ENCODE measurements at regions not wholly inside any gene's neighbourhood (a gene's known extent, or its start where the extent isn't known, plus 50 kb on each side); places are given as distances from the start of the nearest gene placed in this dataset.

GRCh38 chr5:2182020-2182419, 299.3 kb upstream of the IRX4 start:
- intact Hi-C loops (cut with DNase I), result no loop called here
- H3K27me3 ChIP-seq (ENCODE audit: low read depth), result no peaks in the 10 kb centered on the region
- H3K36me3 ChIP-seq, result no peaks in the 10 kb centered on the region
- TF ChIP-seq, protein P1, sequence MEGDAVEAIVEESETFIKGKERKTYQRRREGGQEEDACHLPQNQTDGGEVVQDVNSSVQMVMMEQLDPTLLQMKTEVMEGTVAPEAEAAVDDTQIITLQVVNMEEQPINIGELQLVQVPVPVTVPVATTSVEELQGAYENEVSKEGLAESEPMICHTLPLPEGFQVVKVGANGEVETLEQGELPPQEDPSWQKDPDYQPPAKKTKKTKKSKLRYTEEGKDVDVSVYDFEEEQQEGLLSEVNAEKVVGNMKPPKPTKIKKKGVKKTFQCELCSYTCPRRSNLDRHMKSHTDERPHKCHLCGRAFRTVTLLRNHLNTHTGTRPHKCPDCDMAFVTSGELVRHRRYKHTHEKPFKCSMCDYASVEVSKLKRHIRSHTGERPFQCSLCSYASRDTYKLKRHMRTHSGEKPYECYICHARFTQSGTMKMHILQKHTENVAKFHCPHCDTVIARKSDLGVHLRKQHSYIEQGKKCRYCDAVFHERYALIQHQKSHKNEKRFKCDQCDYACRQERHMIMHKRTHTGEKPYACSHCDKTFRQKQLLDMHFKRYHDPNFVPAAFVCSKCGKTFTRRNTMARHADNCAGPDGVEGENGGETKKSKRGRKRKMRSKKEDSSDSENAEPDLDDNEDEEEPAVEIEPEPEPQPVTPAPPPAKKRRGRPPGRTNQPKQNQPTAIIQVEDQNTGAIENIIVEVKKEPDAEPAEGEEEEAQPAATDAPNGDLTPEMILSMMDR (IDR thresholded peaks at IDR 0.05), result no peak
- no peak for ATAC-seq
- H3K9me3 ChIP-seq, result no peaks in the 10 kb centered on the region
- DNase-seq, result no peak
- no peak overlapping the region for H3K27ac ChIP-seq
- H3K4me3 ChIP-seq, result no peak overlapping the region
- no peaks in the 10 kb centered on the region for H3K4me1 ChIP-seq

DNA sequence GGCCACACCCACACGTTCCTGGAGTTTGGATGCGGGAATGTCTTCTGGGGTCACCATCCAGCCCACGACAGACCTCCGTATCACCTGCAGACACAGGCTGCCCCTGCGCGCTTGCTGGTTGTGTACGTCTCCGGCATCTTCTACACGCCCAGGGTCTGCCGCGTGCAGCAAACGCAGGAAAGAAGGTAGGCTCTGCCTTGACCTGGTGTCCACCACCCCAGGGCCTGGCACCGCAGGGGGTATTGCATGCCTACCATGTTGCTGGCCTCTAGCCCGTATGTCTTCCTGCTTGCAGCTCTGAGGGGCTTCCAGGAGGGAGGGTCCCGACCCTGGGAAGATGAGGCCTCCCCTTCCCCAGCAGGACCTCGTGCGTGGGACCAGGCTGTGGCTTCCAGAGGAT, 298.8 kb upstream of the IRX4 start:
- TF ChIP-seq, protein P1 (IDR thresholded peaks at IDR 0.05), result no peak
- ATAC-seq, result no peak

DNA sequence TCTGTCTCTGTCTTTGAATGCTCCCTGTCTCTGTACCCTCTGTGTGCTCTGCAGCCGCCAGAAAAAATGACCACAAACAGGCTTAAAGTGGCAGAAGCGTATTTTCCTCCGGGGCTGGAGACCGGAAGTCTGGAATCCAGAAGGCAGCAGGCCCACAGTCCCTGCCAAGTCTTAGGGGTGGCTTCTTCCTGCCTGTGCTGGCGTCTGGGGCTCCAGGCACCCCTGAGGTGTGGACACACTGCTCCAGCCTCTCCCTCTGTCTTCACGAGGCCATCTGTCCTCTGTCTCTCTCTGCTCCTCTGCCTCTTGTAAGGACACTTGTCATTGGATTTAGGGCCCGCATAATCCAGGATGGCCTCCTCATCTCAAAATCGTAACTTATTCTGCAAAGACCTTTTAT, 298.4 kb upstream of the IRX4 start:
- ATAC-seq, result no peak

More for the DNA sequence above, 298.8 kb upstream of the IRX4 start:
- intact Hi-C loops (cut with DNase I), result no loop called here
- Histone ChIP-seq H3K9me3 (no peaks in the 10 kb centered on the region), H3K36me3 (no peaks in the 10 kb centered on the region), H3K4me3 (no peak overlapping the region), H3K27me3 (ENCODE audit: low read depth) (no peaks in the 10 kb centered on the region), H3K27ac (no peak overlapping the region), H3K4me1 (no peaks in the 10 kb centered on the region)
- no peak for DNase-seq

DNA sequence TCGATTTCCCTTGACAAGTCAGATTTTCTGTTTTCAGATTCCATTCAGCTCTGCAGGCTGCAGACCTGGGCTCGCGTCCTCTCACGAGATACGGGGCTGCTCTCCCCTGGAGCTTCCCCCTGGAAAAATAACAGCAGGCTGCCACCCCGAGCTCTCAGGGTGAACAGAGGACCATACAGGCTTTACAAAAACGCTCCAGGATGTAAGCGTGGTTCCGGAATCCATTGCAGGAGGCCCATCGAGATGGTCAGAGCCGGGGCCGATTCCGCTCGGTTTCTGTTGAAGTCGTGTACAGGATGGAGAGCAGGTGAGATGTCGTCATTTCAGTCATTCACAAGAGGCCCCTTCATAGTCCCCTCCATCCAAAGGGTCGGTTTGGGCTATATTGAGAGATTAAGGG, 297.7 kb upstream of the IRX4 start:
- DNase-seq, result no peak
- H3K4me1 ChIP-seq, result no peaks in the 10 kb centered on the region
- H3K4me3 ChIP-seq, result no peak overlapping the region
- intact Hi-C loops (cut with DNase I), result no loop called here
- H3K9me3 ChIP-seq, result no peaks in the 10 kb centered on the region
- H3K27me3 ChIP-seq (ENCODE audit: low read depth), result peaks cover 10% of the 10 kb centered on the region
- no peak overlapping the region for H3K27ac ChIP-seq
- no peaks in the 10 kb centered on the region for H3K36me3 ChIP-seq
- ATAC-seq, result no peak
- TF ChIP-seq, protein P1 (IDR thresholded peaks at IDR 0.05), result no peak

More for the DNA sequence above, 298.4 kb upstream of the IRX4 start:
- Histone ChIP-seq H3K4me3 (no peak overlapping the region), H3K27me3 (ENCODE audit: low read depth) (peaks cover 3% of the 10 kb centered on the region), H3K4me1 (no peaks in the 10 kb centered on the region), H3K27ac (no peak overlapping the region), H3K9me3 (no peaks in the 10 kb centered on the region), H3K36me3 (no peaks in the 10 kb centered on the region)
- TF ChIP-seq, protein P1 (IDR thresholded peaks at IDR 0.05), result no peak
- intact Hi-C loops (cut with DNase I), result no loop called here
- DNase-seq, result no peak

GRCh38 chr5:2179861-2180260, 297.1 kb upstream of the IRX4 start:
- TF ChIP-seq, protein P1 (IDR thresholded peaks at IDR 0.05), result no peak
- no peaks in the 10 kb centered on the region for H3K4me1 ChIP-seq
- no peak for DNase-seq
- H3K27ac ChIP-seq, result no peak overlapping the region
- peaks cover 12% of the 10 kb centered on the region for H3K27me3 ChIP-seq (ENCODE audit: low read depth)
- H3K36me3 ChIP-seq, result no peaks in the 10 kb centered on the region
- no peak for ATAC-seq
- intact Hi-C loops (cut with DNase I), result no loop called here
- H3K9me3 ChIP-seq, result no peaks in the 10 kb centered on the region
- no peak overlapping the region for H3K4me3 ChIP-seq

DNA sequence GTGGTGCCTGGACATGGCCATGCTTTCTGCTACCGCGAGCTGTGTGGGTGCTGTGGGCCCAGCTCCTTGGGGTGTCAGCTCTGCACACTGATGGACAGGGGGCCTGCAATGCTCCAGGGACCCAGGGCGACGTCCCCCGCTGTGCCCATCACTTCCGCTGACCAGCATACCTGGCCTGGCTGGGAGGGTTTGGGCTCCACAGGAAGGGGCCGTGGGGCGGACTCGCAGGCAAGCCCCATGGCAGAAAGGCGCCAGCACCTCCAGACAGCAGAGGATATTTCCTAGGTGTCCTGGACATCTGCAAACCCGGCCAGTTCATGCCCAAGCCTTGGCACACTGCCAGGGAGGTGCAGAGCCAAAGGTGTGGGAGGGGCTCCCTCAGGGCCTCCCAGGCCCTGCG, 295.8 kb upstream of the IRX4 start:
- DNase-seq, result no peak

More for the DNA sequence above, 295.8 kb upstream of the IRX4 start:
- intact Hi-C loops (cut with DNase I), result no loop called here
- TF ChIP-seq, protein P1 (IDR thresholded peaks at IDR 0.05), result no peak
- Histone ChIP-seq H3K27me3 (ENCODE audit: low read depth) (peaks cover 12% of the 10 kb centered on the region), H3K4me3 (no peak overlapping the region), H3K4me1 (no peaks in the 10 kb centered on the region), H3K36me3 (no peaks in the 10 kb centered on the region), H3K9me3 (no peaks in the 10 kb centered on the region), H3K27ac (no peak overlapping the region)
- ATAC-seq, result no peak

All from lower lobe of right lung (tissue), 2 donors.